Muscle of back (tissue), 3 donors: ENCODE measurements at regions not wholly inside any gene's neighbourhood (a gene's known extent, or its start where the extent isn't known, plus 50 kb on each side); places are given as distances from the start of the nearest gene placed in this dataset.

Experiments
- DNase-seq, 3 donors: peaks; one replicate each; pipeline versions ENCODE4 v3.0.0 to v3.0.0-alpha.2; 2013

GRCh38 chr5:99141534-99142128 lies 212.8 kb upstream of the CHD1 start:
- DNase-seq = no peak

DNA sequence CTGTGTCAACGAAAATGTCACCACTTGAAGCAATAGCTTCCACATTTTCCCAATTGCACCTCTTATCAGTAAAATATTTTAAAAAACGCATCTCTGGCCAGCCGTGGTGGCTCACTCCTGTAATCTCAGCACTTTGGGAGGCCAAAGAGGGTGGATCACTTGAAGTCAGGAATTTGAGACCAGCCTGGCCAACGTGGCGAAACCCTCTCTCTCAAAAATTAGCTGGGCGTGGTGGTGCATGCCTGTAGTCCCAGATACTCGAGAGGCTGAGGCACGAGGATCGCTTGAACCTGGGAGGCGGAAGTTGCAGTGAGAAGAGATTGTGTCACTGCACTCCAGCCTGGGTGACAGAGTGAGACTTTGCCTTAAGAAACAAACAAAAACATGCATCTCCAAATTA lies 210.1 kb upstream of the CHD1 start:
- DNase-seq = no peak

DNA sequence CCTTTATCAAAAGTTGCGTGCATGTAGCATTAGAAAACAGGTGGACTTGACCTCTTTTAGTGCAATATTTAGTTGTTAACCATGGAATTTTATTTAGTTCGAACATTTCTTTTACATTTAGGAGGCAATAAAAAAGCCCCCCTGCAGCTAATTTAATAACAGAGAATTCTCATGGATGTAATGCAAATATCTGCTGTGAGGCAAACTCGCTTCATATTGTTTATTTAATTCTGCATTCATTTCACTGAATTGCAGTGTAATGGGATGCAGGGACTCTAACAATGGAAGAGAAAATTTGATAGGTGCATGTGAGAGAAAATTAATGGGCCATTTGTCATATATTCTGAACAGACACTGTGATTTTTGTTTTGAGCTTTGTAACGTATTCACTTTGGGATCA lies 205.1 kb upstream of the CHD1 start:
- no peak for DNase-seq

DNA sequence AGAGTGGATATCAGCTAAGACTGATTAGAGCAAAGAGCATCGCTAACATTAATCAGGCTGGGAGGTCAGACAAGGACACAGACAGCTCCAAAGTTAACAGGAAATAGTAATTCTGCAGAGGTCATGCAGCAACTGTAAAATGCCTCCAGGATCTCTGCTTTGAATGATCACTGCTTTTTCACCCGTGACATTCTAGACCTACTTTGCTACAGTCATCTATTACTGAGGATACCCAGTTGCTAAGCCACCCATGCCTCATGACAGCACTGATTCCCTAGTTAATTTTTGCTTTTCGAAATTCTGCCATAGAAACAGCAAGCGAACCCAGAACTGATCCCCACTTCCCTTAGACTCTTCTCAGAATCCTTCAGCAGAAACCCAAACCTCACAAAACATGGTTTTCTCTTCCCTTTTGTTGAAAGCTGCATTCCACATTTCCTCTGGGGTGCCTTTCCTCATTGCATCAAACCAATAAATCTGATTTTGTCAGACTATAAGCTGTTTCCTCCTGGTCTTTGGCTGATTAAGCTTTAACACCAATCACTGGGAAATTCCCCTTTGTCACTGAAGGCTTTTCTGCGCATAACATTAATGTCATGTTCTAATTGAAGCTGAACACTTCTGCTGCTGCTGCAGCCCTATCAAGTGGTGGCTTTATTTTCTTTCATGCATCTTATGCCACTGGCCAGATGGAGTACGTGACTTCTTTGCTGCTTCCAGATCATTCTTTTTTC lies 201.1 kb upstream of the CHD1 start:
- no peak for DNase-seq

GRCh38 chr5:99122976-99123375 lies 194.2 kb upstream of the CHD1 start:
- DNase-seq = no peak

GRCh38 chr5:99119326-99119725 lies 190.5 kb upstream of the CHD1 start:
- no peak for DNase-seq

DNA sequence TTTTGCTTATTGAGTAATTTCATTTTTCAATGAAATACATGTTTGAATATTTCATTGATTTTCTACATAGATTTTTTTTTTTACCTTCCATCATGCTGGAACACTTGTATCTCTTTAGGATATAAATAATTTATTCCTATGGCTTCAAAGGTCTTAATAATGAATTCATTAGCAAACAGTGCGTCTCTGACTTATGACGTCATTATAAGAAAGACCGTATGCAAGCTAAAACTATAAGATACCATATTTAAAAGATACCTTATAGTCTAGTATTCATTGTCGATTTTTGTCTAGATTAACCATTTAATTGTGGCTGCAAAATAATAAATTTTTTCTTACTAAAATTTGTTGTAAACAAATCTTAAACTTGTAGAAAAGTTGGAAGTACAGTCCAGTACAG lies 187.7 kb upstream of the CHD1 start:
- no peak for DNase-seq

GRCh38 chr5:99109894-99110293 lies 181.1 kb upstream of the CHD1 start:
- DNase-seq = no peak

DNA sequence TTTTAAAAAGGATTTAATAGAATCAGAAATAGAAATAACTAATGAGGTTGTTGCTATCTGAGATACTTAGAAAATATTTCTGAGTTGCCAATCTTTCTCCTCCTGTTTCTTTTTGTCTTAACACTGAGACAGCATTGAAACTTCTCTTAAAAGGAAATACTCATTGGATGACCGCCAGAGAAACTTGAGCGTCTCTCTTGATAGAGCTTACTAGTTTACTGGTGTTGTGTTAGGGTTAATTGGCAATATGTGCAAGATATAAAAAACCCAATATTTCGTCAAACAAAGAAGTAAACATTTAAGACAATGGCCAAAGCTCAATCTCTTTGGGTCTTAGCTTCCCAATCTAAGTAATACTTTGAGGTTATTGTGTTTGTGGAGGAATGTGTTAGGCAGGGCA lies 176.4 kb upstream of the CHD1 start:
- peak in 2 of 3 donors; percentile 6 to 25 for DNase-seq

- peak; percentile 15 to 40 (median 24) for DNase-seq
Observed at GRCh38 chr5:99104538-99105132, 175.8 kb upstream of the CHD1 start.

GRCh38 chr5:99102073-99102697 lies 173.4 kb upstream of the CHD1 start:
- DNase-seq = no peak

- no peak for DNase-seq
Observed at GRCh38 chr5:99099691-99100090, 170.9 kb upstream of the CHD1 start.

- no peak for DNase-seq
Observed at GRCh38 chr5:99089822-99090549, 161.2 kb upstream of the CHD1 start.

GRCh38 chr5:99088309-99088708 lies 159.5 kb upstream of the CHD1 start:
- DNase-seq = no peak

- DNase-seq = no peak
Observed at GRCh38 chr5:99083197-99083596, 154.4 kb upstream of the CHD1 start.

DNA sequence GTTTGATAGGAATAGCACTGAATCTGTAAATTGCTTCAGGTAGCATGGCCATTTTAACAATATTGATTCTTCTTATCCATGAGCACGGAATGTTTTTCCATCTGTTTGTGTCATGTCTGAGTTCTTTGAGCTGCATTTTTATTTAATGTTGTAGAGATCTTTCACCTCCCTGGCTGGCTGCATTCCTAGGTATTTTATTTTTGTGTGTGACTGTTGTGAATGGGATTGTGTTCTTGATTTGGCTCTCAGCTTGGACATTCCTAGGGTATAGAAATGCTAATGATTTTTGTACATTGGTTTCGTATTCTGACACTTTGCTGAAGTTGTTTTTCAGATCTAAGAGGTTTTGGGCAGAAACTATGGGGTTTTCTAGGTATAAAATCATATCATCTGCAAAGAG lies 152.9 kb upstream of the CHD1 start:
- DNase-seq = no peak

- no peak for DNase-seq
Observed at GRCh38 chr5:99076723-99077640, 148.2 kb upstream of the CHD1 start.

- no peak for DNase-seq
Observed at GRCh38 chr5:99072846-99073245, 144.0 kb upstream of the CHD1 start.

DNA sequence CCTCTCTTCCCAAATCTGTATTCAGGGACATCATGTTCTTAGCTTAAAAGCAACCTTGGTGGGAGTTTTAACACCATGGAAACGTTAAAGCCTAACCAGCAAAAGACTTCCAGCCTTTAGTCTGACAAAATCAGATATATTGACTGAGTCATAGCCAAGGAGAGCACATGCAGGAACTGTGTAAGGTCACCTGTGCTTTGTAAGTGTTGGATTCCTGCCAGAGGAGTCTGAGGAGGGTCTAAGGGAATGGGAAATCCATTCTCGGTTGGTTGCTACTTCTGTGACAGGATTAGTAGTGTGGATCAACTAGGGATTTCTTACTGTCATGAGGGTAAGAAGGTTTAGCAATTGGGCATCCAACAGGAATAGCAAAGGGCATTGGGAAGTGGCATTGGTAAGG lies 142.0 kb upstream of the CHD1 start:
- DNase-seq = no peak

- DNase-seq = no peak
Observed at GRCh38 chr5:99070362-99070761, 141.6 kb upstream of the CHD1 start.
